SK-N-SH treated with all-trans-retinoic acid at 6 μM for 48 hours (cell line): ENCODE measurements at regions not wholly inside any gene's neighbourhood (a gene's known extent, or its start where the extent isn't known, plus 50 kb on each side); places are given as distances from the start of the nearest gene placed in this dataset.

Experiments used
- ZFP3 ChIP-seq: fragments of 250-450 bp; sonication (Bioruptor Pico); IDR thresholded peaks from 2 replicates; pipeline ENCODE4 v1.5.0; 2020; ENCODE audit warnings: mild to moderate bottlenecking, moderate library complexity
- TF ChIP-seq, protein P1 (sequence below): fragments of 250-450 bp; sonication (Bioruptor Pico); IDR thresholded peaks from 2 replicates; pipeline ENCODE4 v1.5.1; 2021; ENCODE audit warnings: mild to moderate bottlenecking, moderate library complexity
- TF ChIP-seq, protein P2 (sequence below): fragments of 250-450 bp; sonication (Bioruptor Pico); IDR thresholded peaks from 2 replicates; pipeline ENCODE4 v1.8.0; 2021; ENCODE audit warnings: low read depth, mild to moderate bottlenecking, moderate library complexity, borderline replicate concordance

DNA sequence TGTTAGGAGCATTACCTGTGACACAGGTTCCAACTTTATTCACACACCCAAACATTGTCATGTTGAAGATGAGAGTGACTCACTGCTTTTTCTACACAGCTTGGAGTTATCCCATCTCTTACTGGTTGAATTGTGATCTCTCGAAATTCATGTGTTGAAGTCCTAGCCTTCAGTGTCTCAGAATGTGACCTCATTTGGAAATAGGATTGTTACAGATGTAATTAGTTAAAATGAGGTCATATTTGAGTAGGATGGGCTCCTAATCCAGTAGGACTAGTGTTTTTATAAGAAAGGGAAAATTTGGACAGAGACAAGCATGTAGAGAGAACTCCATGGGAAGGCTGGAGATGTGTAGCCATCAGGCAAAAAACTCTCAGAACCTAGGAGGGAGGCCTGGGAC, 142.5 kb downstream of the POSTN start:
- TF ChIP-seq, protein P1, sequence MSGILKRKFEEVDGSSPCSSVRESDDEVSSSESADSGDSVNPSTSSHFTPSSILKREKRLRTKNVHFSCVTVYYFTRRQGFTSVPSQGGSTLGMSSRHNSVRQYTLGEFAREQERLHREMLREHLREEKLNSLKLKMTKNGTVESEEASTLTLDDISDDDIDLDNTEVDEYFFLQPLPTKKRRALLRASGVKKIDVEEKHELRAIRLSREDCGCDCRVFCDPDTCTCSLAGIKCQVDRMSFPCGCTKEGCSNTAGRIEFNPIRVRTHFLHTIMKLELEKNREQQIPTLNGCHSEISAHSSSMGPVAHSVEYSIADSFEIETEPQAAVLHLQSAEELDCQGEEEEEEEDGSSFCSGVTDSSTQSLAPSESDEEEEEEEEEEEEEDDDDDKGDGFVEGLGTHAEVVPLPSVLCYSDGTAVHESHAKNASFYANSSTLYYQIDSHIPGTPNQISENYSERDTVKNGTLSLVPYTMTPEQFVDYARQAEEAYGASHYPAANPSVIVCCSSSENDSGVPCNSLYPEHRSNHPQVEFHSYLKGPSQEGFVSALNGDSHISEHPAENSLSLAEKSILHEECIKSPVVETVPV (CRISPR knock-in tag): no peak
- no peak for TF ChIP-seq ZFP3
- TF ChIP-seq, protein P2, sequence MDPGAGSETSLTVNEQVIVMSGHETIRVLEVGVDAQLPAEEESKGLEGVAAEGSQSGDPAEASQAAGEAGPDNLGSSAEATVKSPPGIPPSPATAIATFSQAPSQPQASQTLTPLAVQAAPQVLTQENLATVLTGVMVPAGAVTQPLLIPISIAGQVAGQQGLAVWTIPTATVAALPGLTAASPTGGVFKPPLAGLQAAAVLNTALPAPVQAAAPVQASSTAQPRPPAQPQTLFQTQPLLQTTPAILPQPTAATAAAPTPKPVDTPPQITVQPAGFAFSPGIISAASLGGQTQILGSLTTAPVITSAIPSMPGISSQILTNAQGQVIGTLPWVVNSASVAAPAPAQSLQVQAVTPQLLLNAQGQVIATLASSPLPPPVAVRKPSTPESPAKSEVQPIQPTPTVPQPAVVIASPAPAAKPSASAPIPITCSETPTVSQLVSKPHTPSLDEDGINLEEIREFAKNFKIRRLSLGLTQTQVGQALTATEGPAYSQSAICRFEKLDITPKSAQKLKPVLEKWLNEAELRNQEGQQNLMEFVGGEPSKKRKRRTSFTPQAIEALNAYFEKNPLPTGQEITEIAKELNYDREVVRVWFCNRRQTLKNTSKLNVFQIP (CRISPR knock-in tag): no peak
